ENCODE measurements at regions not wholly inside any gene's neighbourhood (a gene's known extent, or its start where the extent isn't known, plus 50 kb on each side); places are given as distances from the start of the nearest gene placed in this dataset.

DNA sequence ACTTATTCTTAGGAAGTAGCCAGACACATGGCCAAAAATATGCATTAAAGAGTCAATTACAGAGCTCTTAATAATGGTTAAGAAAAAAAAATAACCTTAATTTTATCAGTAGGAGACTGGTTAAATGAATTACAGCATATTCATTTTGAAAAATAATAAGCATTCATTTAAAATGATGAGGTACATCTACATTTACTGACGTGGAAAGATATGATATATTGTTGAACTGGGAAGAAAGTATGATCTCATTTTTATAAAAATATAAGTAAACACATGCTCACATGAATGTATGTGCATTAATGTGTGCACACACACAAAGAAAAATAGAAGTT is 250.3 kb downstream of the ENC1 start (continued):
- TF ChIP-seq CHD2 (IDR thresholded peaks at IDR 0.05; ENCODE audit: low read length) (no peak), GTF2F1 (IDR thresholded peaks at IDR 0.05; ENCODE audit: borderline replicate concordance, low read depth, low read length) (no peak), USF2 (IDR thresholded peaks at IDR 0.05; ENCODE audit: low read length) (no peak), PHF8 (conservative IDR thresholded peaks at IDR 0.05; ENCODE audit: low read depth, low read length) (no peak), NRF1 (IDR thresholded peaks at IDR 0.05; ENCODE audit: low read depth, low read length) (no peak), CTBP2 (IDR thresholded peaks at IDR 0.05; ENCODE audit: borderline replicate concordance, insufficient read depth, insufficient read length, low read length) (no peak)
